Stimulated activated CD4-positive, alpha-beta T cell treated with anti-CD3 and anti-CD28 coated beads, Interleukin-1b, Interleukin-23, amount 100 ng/mL, for 4 hours (primary cell): ENCODE measurements at regions not wholly inside any gene's neighbourhood (a gene's known extent, or its start where the extent isn't known, plus 50 kb on each side); places are given as distances from the start of the nearest gene placed in this dataset.

Source experiments
- DNase-seq, 2 donors: peaks; one replicate each; pipeline ENCODE4 v3.0.0-alpha.2; 2020; ENCODE audit warnings: low read depth in 2 of 2

DNA sequence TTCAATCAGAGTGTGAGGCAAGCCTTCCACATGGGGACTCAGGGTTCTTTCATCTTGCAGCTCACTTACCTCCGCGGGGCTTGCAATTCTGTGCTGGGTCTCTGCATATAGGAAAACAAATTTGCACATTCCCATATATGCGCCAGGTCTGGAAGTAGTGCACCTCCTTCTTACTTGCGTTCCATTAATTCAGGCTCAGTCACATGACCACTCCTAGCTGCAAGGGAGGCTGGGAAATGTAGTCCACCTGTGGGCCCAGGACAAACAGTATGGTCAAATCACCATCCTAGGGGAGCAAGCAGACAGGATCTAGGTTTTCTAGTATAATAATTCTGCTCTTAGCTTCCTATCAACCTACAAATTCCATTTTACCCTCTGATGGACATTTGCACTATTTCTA lies 160.4 kb downstream of the AACS start:
- DNase-seq: no peak

DNA sequence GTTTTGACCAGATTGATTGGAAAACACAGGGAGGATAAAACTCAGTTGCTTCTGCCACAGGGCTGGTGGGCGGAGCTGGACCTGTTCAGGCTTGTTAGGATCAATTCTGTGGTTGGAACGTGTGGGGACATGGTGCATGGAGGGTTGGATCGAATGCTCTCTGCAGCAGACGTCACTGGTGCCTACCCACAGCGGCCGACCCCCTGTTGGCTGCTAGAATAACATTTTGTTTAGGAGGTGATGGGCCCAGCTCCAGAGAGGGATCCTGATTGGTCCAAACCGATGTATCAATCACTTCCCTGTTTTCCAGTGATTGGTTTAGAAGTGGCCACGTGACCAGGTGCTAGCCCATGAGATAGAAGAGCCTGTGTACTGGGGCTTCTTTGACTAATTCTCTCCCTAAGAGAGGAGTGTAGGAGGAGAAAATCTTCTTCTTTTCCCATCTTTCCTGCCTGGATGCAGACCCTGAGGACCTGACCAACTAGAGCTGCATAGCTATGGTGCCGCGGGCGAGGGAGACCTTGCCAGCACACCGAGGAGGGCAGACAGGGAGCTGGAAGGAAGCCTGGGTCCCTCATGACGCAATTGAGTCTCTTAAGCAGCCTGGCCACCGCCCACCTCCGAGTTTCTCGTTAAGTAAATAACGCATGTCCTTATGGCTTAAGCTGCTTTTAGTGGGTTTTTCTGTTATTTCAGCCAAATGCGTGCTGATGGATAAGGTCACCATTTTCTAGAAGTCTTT lies 163.5 kb downstream of the AACS start:
- DNase-seq: no peak

DNA sequence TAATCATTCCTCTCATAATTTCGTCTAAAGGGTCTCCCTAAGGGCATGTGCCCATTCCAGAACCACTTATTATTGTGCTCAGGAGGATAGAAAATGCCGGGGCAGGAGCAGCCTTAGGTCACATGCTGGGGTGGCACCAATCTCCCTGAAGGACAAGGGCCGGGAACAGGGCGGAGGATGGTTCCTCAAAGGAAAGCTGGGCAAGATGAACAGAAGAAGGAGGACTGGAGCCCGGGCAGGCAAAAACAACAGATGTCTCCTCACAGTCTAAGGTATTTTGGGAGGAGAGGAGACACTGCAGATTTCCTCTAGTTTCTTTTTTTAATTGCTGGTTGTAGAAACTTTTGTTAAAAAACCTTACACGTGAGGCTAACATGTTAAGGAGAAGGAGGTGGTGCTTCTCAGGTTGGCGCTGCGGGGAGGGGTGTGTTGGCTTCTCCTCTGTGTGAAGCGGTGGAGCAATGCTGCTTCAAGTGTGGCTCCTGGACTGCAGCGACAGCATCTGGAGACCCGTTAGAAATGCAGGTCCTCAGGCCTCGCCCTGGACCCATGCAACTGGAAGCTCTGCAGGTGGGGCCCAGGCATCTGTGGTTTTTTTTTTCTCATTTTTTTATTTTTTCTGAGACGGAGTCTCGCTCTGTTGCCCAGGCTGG lies 164.8 kb downstream of the AACS start:
- no peak for DNase-seq

DNA sequence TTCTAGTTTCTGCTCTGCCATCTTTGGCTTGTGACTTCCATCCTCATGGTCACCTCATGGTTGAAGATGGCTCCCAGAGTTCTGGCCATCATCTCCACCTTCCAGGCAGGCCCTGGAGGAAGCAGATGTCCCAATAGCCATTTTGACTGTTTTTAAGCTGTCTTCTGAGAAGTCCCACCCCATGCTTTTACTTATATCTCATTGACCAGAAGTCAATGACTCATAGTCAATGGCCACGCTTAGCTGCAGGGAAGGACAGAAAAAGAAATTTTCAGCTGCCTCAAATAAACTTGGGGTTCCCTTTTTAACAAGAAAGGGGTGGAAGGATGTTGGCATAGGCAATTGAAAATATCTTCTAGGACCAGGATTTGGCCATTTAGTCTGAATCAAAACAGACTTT lies 168.1 kb downstream of the AACS start:
- DNase-seq: no peak

DNA sequence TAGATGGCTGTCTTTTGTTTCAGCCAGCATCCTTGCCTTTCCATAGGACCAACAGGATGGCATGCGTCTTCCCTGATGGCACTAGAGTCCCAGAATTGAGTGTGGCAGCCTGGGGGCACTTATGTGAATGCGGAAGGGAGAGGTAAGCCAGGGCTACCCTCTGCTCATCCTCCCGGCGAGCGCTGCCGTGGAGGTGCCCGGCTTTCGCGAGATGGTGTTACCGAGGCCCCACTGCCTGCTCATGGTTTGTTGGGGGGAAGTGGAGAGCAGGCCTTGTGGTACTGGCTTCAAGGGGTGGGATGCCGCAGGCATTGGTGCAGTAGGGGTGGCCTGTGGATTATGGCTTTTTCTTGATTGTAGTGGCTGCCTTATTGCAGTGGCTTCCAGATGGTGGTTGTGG lies 174.3 kb downstream of the AACS start:
- DNase-seq: no peak

DNA sequence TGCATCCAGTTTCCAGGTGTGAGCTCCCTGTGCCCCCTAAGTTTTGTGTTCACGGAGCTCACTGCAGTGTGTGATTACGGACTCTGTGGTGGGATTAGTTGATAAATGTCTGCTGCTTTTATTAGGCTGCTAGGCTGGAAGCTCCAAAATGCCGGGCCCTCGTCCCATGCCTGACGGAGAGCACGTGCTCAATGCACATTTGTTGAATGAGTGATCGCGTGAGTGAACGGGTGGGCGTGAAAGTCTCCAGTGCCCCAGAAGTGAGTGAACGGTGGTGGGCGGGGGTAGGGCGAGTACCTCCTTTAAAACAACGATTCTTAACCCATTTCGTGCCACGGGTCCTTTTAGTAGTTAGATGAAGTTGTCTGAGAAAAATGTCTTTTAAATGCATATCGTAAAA lies 175.5 kb downstream of the AACS start:
- DNase-seq: no peak

DNA sequence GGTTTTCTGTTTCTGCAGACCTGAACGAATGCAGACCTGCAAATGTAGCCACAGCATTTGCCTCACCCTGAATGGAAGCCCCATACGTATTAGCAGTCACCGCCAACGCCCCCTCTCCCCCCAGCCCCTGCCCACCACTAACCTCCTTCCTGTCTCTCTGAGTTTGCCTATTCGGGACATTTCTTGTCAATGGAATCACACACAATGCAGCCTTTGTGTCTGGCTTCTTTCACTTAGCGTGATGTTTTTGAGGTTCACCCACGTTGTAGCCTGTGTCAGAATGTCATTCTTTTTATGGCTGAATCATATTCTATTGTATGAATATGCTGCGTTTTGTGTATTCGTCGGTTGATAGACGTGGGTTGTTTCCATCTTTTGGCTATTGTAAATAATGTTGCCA lies 178.6 kb downstream of the AACS start:
- no peak for DNase-seq

DNA sequence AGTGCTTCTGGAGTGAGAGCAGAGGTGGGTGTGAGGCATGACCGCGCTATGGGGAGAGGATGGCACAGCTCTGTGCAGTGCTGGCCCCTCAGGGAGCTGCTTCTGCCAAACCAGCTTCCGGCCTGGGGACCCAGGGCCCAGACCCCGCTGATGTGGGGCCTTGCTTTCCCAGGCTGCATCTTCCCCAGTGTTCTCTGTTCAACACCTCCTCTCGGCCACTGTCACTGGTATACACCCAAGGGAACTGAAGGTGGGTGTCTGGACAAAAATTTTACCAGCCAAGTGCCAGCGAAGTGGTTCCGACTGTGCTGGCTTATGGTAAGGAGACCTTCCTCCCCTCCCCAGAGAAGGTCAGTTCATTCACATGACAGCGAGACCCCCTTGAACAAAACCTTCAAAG lies 179.1 kb downstream of the AACS start:
- DNase-seq: no peak

DNA sequence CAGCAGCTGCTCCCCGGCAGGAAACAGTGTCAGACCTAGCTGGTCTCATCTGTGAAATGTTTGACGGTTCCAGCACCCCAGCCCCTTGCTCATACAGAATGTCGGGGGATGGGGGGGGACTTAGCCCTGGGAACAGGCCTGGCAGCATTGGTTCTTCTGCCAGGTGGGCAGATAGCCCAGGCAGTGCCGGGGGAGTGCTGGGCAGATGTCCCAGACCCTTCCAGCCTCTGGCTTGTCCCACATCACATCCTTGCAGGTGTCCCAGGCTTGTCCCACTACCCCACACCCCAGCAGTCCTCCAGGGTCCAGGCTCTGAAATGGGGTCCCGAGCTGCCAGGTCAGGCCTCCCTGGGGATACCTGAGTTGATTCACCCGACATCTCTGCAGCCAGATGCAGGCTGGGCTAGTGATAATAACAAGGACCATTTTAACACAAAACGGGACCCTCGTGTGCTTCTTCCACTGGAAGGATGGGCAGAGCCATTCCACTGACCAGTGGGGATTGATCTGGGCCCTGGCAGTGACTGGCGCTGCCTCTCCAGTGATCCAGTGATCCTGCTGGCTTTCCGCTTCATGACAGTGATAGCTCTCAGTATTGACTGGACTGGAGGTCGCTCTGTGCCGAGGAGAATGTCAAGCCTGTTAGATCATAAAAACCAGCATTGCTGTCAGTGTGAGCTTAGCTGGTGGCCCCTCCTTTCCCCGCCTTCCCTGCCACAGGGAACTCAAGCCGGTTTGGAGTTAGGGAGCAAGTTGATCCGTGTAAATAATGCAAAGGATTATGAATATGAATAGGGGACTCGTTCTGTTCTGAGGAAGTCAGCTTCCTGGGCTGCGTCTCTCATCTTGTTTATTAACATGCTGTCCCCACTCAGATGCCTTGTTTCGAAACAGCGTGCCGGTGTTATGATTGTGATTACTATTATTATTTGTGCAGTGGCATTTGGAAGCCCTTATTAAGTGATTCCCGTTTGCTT lies 180.6 kb downstream of the AACS start:
- no peak for DNase-seq

DNA sequence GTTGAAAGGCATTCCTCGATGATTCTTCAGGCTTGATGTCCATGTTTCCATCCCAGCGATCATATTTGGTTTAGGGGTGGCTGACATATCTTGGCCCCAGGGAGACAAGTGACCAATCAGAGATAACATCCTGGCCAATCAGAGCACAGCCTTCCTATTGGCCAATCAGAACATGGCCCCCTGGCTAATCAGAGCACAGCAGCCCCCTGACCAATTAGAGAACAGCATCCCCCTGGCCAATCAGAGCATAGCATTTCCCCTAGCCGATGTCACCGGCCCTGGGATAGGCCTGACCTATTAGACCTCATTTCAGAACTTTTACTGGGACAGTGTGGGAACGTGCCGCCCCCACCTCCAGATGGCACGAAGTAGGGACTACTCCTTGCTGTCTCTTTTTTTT lies 182.2 kb downstream of the AACS start:
- no peak for DNase-seq

DNA sequence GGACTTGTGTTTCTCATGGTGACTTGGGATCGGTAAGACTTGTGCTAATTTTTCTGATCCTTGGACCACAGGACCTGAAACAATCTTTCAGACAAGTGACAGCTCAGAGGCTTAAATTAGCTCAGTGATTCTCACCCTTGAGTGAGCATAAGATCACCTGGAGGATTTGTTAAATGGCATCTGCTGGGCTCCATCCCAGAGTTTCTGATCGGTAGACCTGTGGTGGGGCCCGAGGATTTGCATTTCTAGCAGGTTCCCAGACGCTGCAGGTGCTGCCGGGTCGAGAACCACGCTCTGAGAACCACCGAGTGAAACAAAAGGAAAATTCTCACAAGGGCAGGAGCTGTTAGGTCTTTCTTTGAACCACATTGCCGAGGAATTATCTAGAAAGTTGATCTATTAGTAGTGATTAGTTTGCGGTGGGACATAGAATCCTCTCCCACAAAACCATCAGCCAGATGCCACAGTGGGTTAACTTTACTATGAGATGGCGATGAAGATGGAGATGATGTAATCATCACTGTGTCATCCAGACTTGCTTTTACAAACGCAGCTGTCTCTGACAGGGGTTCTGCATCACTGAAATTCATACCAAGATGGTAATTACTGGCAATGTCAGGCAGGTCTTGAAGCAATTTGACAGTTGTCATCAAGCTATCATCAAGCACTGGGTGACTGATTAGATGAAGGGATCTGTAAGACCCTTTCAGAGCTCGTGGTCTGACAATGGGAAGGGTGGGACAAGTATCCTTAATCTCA lies 184.0 kb downstream of the AACS start:
- no peak for DNase-seq

DNA sequence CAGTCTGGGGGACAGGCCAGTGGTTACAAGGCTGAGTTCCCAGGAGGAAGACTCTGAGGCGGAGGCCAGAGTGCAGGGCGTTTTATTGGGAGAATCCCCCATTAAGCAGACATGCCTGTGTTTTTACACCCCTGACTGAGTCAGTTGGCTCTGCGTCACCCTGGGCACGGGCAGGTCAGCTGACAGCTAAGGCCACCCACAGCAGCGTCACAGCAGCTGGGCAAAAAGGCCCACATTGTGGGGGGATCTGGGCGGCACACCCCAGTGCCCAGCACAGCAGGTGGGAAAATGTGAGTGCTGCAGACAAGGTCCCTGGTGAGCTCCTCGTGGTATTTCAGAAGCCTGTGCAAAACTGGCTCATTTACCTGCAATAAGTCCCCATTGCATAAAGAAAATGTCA lies 184.7 kb downstream of the AACS start:
- no peak for DNase-seq

DNA sequence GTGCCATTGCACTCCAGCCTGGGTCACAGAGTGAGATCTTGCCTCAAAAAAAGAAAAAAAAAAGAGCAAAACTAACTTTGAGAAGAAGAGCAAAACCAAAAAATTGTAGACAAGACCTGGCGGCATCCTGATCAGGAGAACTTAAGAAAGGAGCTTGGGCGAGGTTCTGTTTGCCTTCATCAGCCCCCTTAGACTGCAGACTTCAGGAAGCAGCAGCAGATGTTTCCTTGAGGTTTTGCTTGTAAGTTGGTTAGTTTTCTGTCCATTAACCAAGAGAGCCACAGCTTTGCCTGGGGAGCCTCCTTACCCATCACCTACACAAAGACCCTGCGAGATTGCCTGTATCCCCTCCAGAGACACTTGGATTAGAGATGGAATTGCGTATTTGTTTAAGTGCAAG lies 189.0 kb downstream of the AACS start:
- DNase-seq: no peak

DNA sequence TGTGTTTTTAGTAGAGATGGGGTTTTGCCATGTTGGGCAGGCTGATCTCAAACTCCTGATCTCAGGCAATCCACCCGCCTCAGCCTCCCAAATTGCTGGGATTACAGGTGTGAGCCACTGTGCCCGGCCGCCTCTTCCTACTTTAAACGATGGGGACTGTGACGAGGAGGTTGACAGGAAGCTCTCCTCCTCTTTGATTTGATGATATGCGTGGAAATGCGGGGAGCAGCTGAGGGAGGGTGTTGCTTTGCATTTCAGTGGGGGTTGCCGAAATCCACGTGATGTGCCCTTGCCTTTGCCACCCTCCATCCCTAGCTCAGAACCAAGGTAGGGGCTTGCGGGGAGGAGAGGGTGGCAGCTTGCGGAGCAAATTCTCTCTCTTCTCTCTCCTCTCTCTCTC lies 189.6 kb downstream of the AACS start:
- no peak for DNase-seq

DNA sequence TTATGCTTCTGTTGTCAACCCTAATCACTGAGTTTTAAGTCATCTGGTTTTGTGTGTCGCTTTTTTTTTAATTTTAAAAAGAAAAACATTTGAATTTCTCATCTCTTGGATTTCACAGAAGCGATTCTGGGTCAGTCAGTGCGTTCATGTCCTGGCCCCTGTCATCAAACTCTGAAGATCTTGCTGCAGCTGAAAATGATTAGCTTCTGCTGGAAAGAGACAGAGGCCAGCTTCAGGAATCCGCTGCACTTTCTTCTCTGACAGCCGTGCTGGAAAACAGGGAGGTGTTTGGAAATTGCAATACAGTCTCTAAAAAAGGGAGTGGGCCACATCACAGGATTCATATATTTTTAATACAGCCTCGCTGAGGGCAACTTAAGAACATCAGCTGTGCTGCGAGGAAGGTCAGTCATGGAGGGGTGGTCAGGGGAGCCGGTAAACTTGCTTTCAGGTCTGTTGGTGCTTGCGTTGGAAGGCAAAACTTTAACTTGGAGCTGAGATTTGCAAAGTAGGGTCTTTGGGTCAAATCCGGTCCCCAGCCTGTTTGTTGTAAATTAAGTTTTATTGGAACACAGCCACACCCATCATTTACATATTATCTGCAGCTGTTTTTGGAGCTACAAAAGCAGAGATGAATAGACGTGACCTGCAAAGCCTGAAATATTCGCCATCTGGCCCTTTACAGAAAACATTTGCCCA lies 190.8 kb downstream of the AACS start:
- DNase-seq: no peak

DNA sequence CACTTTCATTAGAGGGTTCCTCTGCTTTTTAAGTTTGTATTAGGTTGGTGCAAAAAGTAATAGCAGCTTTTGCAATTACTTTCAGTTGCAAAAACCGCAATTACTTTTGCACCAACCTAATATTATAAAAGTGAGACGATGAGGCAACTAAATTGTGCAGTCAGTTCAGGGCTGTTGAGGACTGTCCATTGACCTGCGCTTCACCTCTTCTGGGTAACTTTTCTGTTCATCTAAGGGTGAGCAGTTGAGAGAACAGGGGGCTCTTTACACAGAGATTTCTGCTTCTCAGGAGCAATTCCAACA lies 191.3 kb downstream of the AACS start:
- no peak for DNase-seq

DNA sequence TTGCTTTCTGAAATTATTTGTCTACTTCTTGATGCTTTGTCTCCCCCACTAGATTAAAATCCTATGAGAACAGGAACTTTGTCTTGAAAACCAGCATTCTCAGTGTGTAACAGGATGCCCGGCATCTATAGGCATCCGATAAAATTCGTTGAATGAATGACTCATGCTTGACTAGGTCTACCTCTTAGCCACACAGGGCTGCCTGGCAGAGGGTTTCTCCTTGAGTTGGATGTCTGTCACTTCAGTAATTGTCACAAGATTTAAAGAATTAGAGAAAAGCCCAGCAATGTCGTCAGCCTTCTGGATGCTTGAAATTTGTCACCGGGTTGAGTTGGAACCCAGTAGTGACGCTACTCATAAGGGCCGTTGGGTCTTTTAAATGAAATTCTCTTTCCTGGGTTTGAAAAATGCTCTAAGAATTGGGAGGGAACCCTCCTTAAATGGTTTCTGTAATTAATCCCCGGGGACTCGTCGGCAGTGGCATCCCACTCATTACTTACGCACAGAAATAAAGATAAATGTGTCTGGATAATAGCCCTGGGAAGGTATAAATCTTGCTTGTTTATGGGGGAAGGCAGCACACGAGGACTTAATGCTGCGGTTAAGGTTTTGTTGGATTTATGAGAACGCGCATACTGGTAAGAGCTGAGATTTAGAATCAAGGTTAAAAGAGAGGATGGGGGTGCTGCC lies 194.1 kb downstream of the AACS start:
- DNase-seq: no peak

DNA sequence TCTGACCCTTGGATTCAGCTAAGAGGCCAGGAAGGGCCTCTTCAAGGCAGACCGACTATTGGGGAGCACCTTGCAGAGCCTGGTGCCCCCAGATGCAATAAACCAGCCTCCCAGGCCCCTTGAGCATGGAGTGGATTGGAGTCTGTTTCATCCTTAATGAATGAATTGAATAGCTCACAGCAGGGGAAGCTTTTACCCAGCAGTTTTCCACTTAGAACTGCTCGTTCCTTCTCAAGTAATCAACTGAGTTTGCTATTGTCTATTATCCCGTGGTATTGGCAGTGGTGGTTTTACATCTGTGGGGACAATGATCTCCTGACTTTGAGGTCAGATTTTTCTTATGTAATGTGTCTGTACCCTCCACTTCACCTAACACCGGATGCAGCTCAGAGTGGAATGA lies 197.6 kb downstream of the AACS start:
- DNase-seq: no peak

DNA sequence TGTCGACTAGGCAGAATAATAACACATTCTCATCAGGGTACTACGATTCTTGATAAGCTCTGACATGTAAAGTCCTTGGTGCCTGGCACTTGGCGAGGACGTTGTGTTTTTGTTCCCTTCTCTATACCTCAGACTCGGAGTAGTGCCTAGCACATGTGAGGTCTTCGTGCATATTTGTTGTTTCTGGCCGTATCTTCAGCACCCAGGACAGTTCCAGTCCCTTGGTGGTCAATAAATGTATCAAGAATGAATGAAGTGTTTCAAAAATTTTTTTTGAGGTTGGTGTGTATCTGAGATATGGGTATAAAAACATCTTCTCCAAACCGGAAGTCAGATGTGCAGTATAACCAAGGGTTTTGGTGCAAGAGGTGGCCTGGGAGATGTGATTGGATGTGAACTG lies 198.2 kb downstream of the AACS start:
- no peak for DNase-seq

DNA sequence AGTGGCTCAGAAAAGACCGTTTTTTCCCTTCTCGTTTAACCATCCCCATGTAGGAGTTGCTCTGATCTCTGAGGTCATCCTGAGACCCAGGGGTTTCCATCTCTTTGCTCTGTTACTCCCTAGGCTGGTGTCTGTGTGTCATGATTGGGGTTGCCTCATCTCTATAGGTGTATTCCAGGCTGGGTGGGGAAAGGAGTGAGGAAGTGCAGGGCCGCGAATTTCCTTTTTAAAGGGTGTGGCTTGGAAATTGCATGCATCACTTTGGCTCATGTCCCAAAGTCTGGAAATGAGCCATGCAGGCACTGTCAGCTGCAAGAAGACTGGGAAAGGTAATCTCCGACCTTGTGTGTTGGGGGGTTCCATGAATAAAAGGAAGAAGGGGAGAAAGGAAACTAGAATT lies 201.9 kb downstream of the AACS start:
- no peak for DNase-seq

DNA sequence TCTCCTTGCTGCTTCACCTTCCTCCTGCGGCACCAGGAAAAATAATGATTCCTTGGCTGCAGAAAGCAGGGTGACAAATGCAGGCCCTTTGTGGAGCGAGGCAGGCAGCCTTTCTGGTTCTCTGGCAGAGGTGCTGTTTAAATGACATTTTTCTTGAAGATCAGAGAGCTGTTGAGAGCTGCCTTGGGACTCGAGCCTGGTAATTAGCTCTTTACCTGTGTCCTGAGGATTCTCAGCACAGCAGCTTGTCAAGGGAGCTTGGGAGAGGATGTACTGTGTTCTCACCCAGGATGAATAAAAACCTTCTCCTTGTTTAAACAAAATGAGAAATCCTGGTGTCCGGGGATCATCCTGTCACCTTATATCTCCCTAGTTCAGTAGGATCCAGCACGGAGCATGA lies 204.0 kb downstream of the AACS start:
- no peak for DNase-seq
